WTC11 (cell line): ENCODE measurements at regions not wholly inside any gene's neighbourhood (a gene's known extent, or its start where the extent isn't known, plus 50 kb on each side); places are given as distances from the start of the nearest gene placed in this dataset.

ENCODE experiments used
- ATF2 ChIP-seq: sonication (generic); formaldehyde crosslinking; IDR thresholded peaks from 2 replicates; pipeline ENCODE4 v1.8.1; 2022; ENCODE audit warnings: low read depth, missing genetic modification reagents, borderline replicate concordance
- CTCF ChIP-seq: fragments of 200-600 bp; IDR thresholded peaks from 2 replicates; pipeline ENCODE4 v1.8.0; 2022; ENCODE audit warnings: antibody characterized with exemption
- NR3C1 ChIP-seq: sonication (generic); formaldehyde crosslinking; conservative IDR thresholded peaks from 2 replicates; pipeline ENCODE4 v1.8.1; 2023; ENCODE audit warnings: low read depth, mild to moderate bottlenecking, missing genetic modification reagents
- SMAD3 ChIP-seq: sonication (generic); formaldehyde crosslinking; IDR thresholded peaks from 2 replicates; pipeline ENCODE4 v1.8.0; 2022; ENCODE audit warnings: missing genetic modification reagents, mild to moderate bottlenecking, borderline replicate concordance
- SP1 ChIP-seq: sonication (generic); formaldehyde crosslinking; conservative IDR thresholded peaks from 2 replicates; pipeline ENCODE4 v1.8.1; 2022; ENCODE audit warnings: missing genetic modification reagents
- USF1 ChIP-seq: sonication (generic); formaldehyde crosslinking; IDR thresholded peaks from 2 replicates; pipeline ENCODE4 v1.8.0; 2022; ENCODE audit warnings: mild to moderate bottlenecking, missing genetic modification reagents
- ZNF138 ChIP-seq: sonication (generic); formaldehyde crosslinking; conservative IDR thresholded peaks from 2 replicates; pipeline ENCODE4 v1.8.1; 2022; ENCODE audit warnings: mild to moderate bottlenecking, moderate library complexity, missing genetic modification reagents
- ZNF416 ChIP-seq: fragments of 250-450 bp; sonication (Bioruptor Pico); IDR thresholded peaks from 2 replicates; pipeline ENCODE4 v1.9.0; 2021; ENCODE audit warnings: mild to moderate bottlenecking, inconsistent platforms
- TF ChIP-seq, protein P1 (sequence below): fragments of 250-450 bp; sonication (Bioruptor Pico); IDR thresholded peaks from 2 replicates; pipeline ENCODE4 v2.1.2; 2022; ENCODE audit warnings: mild to moderate bottlenecking, moderate library complexity

- TF ChIP-seq CTCF, result no peak
- TF ChIP-seq SP1 (CRISPR knock-in tag), result no peak
- no peak for TF ChIP-seq ZNF416
- TF ChIP-seq, protein P1, sequence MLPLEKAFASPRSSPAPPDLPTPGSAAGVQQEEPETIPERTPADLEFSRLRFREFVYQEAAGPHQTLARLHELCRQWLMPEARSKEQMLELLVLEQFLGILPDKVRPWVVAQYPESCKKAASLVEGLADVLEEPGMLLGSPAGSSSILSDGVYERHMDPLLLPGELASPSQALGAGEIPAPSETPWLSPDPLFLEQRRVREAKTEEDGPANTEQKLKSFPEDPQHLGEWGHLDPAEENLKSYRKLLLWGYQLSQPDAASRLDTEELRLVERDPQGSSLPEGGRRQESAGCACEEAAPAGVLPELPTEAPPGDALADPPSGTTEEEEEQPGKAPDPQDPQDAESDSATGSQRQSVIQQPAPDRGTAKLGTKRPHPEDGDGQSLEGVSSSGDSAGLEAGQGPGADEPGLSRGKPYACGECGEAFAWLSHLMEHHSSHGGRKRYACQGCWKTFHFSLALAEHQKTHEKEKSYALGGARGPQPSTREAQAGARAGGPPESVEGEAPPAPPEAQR (CRISPR knock-in tag), result no peak
- TF ChIP-seq USF1, result no peak
- TF ChIP-seq ZNF138 (CRISPR knock-in tag), result no peak
- TF ChIP-seq ATF2, result no peak
- no peak for TF ChIP-seq SMAD3 (CRISPR knock-in tag)
- no peak for TF ChIP-seq NR3C1 (CRISPR knock-in tag)
Observed at GRCh38 chr9:93895535-93895934, 59.6 kb downstream of the BARX1 start.
